Stimulated activated CD8-positive, alpha-beta memory T cell treated with anti-CD3 and anti-CD28 coated beads, Interleukin-7, amount 100 ng/mL, for 48 hours (primary cell): ENCODE measurements at regions not wholly inside any gene's neighbourhood (a gene's known extent, or its start where the extent isn't known, plus 50 kb on each side); places are given as distances from the start of the nearest gene placed in this dataset.
"Not testable (repeated sequence)": the region's sequence is repeated elsewhere in the genome, so short reads cannot be mapped to it uniquely, and the experiment has no call there.

Experiments
- DNase-seq, 2 donors: peaks; one replicate each; pipeline ENCODE4 v3.0.0-alpha.2; 2020; ENCODE audit warnings: low read depth in 1 of 2; ENCODE audit errors: extremely low read depth in 1 of 2

DNA sequence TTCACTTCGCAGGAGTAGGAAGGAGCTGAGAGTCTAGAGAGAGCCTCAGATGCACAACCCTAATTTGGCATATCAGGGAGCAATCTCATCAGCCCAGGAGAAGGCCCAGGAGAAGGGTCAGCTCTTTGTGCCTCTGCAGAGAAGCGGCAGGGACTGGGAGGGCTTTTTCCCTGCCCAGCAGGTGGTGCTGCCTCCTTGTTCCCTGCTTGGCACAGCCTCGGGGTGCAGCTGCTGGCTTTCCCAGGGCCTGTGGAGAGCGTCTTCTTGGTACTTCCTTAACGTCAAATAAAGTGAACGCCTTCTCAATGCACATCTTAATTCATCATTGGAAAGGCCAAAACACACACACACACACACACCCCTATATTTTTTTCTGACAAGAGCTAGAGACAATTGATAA lies 519.3 kb downstream of the GOLGA6L6 start:
- DNase-seq, result not testable (repeated sequence)

- DNase-seq, result not testable (repeated sequence)
Measured at GRCh38 chr15:20021351-20021750, 520.2 kb downstream of the GOLGA6L6 start.

GRCh38 chr15:20020588-20020987 lies 521.0 kb downstream of the GOLGA6L6 start:
- not testable (repeated sequence) for DNase-seq

GRCh38 chr15:20019758-20020157 lies 521.8 kb downstream of the GOLGA6L6 start:
- DNase-seq, result not testable (repeated sequence)

DNA sequence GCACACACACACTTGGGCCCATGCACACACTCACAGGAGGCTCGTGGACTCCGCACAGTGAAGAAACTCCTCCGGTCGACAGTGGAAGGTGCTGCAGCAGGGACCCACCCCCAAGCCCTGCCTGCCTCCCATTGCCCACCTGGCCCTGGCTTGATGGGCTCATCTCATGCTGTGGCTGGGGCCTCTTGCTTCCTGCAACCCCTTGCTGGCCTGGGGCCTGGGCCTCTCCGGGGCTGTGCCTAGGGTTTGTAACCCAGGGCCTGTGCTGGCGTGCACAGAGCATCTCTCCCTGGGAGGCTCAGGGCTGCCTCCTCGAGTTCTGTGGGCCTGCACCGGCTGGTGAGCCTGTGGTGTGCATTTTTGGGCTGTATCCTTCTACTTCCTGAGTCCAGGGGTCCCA lies 524.0 kb downstream of the GOLGA6L6 start:
- DNase-seq, result not testable (repeated sequence)

DNA sequence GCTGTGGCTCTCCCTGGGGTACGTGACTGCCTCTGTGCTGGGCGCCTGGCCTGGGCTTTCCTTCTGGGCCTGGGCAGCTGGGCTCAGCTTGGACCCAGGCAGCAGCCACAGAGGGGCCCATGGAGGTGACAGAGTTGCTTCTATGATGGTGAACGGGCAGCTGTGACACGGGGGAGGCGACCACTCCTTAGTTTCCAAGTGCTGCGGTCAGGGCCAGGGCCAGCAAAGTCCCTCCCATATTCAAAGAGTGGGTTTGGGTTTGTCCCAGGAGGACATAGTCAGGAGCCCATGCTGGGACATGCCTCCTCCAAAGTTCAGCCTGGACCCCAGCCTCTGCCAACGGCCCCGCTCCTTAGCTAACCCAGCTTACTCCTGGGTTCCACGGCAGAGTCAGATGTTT lies 524.7 kb downstream of the GOLGA6L6 start:
- not testable (repeated sequence) for DNase-seq

- not testable (repeated sequence) for DNase-seq
Measured at GRCh38 chr15:20012837-20013236, 528.8 kb downstream of the GOLGA6L6 start.

GRCh38 chr15:20010759-20011158 lies 530.8 kb downstream of the GOLGA6L6 start:
- not testable (repeated sequence) for DNase-seq

- not testable (repeated sequence) for DNase-seq
Measured at GRCh38 chr15:20009619-20010018, 532.0 kb downstream of the GOLGA6L6 start.

DNA sequence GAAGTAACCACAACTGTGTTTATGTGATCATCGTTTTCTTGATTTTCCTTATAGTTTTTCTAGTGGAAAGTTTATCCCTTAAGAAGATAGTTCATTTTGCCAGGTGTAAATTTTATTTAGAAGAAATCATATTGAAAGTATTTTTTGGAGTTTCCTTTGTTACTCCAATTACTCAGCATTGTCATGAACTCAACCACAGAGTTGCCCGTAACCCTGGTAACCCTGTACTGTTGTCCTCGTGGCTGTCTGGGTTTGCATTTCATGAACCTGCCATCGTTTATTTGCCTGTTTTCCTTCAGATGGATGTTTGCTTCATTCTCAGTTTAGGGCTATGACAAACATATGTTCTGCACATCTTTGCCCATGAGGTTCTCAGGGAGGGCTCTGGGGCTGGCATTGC lies 534.3 kb downstream of the GOLGA6L6 start:
- not testable (repeated sequence) for DNase-seq

DNA sequence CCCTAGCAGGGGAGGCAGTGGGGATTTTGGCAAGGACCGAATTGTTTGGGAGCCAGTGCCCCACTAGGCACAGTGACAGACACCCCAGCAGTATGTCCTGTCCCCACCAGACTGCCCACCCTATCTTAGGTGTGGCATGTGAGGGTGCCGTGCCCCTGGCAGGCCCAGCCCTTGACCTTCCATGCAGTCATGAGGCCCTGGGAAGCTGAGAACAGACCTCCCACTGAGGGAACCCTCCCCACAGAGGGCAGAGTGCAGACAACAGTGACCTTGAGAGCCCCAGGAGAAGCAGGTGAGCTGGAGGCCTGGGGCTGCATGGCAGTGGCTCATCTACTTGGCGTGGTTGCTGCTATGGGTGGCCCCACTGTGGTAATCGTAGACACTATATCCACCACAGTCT lies 538.1 kb downstream of the GOLGA6L6 start:
- not testable (repeated sequence) for DNase-seq

DNA sequence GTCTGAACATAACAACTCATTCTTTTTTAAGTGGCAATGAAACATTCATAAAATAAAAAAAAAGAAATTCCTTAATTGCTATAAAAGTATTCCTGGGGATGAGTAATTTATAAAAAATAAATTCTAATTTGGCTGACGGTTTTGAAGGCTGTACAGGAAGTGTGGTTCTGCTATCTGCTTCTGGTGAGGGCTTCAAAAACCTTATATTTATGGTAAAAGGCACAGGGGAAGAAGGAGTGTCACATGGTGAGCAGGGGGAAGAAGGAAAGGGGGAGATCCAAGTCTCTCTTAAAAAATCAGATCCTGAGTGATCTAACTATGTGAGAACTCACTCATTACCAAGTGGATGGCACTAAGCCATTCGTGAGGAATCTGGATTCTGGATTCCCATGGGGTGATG lies 539.0 kb downstream of the GOLGA6L6 start:
- not testable (repeated sequence) for DNase-seq

GRCh38 chr15:19996574-19997194 lies 544.9 kb downstream of the GOLGA6L6 start:
- not testable (repeated sequence) for DNase-seq

GRCh38 chr15:19995296-19995695 lies 546.3 kb downstream of the GOLGA6L6 start:
- DNase-seq, result not testable (repeated sequence)

GRCh38 chr15:19992428-19992827 lies 549.2 kb downstream of the GOLGA6L6 start:
- no peak for DNase-seq

GRCh38 chr15:19988094-19988660 lies 553.4 kb downstream of the GOLGA6L6 start:
- DNase-seq, result no peak

- DNase-seq, result no peak
Measured at GRCh38 chr15:19987389-19988048, 554.1 kb downstream of the GOLGA6L6 start.

DNA sequence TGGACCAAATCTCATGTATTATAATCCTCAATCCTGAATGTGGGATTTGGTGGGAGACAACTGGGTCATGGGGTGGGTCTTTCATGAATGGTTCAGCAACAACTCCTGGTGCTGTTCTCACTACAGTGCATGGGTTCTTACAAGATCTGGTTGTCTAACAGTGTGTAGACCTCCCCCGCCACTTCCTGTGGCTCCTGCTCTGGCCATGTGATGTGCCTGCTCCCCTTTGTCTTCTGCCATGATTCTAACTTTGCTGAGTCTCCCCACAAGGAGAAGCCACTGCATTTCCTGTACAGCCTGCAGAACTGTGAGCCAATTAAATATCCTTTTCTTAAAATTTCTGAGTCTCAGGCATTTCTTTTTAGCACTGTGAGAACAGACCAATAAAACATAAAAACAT lies 557.5 kb downstream of the GOLGA6L6 start:
- no peak for DNase-seq

- no peak for DNase-seq
Measured at GRCh38 chr15:19974998-19975397, 566.6 kb downstream of the GOLGA6L6 start.

DNA sequence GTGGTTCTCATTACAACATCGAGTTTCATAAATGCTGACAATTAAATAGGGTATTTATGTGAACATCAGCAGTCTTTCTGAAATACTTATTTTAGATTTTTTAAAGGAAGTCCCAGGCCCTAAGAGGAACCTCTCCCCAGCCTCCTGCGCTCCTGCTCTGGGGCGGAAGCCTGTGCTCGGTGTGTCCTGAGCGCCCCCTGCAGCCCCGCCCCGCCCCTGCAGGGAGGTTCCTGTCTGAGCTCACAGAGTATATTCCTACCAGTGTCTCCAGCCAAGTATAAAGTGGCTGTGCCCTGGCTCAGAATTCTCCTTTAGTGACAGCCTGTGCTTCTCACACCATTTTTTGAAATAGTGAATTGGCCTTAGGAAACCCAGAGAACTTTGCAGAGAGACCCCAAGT lies 567.9 kb downstream of the GOLGA6L6 start:
- DNase-seq, result no peak

GRCh38 chr15:19972582-19972981 lies 569.0 kb downstream of the GOLGA6L6 start:
- DNase-seq, result not testable (repeated sequence)

DNA sequence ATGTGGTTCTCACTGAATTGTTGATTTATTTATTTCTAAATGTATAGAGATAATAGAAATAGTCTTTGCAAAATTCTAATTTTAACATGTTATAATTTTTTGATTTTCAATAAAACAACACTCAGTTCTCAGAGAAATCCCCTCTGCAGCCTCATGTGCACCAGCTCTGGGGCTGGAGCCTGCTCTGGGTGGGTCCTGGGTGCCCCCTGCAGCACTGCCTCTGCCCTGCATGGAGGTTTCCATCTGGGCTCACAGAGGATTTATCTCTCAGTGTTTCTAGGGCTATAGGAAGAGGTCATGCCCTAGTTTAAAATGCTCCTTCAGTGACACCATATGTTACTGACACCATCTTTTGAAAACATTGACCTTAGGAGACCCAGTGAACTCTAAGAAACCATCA lies 576.0 kb downstream of the GOLGA6L6 start:
- DNase-seq, result not testable (repeated sequence)
